Right hindlimb (tissue), 1 donor: ENCODE measurements at regions not wholly inside any gene's neighbourhood (a gene's known extent, or its start where the extent isn't known, plus 50 kb on each side); places are given as distances from the start of the nearest gene placed in this dataset.
"Not testable (repeated sequence)": the region's sequence is repeated elsewhere in the genome, so short reads cannot be mapped to it uniquely, and the experiment has no call there.

Experiments used
- DNase-seq: peaks from one replicate; pipeline ENCODE4 v3.0.0-alpha.2; 2018

GRCh38 chr18:14321217-14321616 is 189.0 kb upstream of the ZNF519 start:
- not testable (repeated sequence) for DNase-seq

DNA sequence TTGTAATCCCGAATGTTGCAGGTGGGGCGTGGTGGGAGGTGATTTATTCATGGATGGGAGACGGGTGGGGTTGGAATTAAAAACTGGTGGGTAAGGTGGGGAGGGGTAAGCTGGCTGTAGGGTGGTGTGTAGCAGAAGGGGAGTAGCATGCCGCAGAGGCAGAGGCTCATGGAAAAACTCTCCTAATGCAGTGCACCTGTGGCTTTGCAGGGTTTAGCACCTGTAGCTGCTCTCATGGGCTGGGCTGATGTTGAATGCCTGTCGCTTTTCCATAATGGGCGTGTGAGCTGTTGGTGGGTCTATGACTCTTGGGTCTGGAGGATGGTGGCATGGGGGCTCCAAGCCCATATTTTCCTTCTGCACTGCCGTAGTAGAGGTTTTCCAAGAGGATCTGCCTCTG is 169.0 kb upstream of the ZNF519 start:
- DNase-seq = not testable (repeated sequence)

- not testable (repeated sequence) for DNase-seq
Observed at GRCh38 chr18:14295081-14295480, 162.8 kb upstream of the ZNF519 start.

- no peak for DNase-seq
Observed at GRCh38 chr18:14285053-14285452, 152.8 kb upstream of the ZNF519 start.

- not testable (repeated sequence) for DNase-seq
Observed at GRCh38 chr18:14275391-14275790, 143.2 kb upstream of the ZNF519 start.

GRCh38 chr18:14265637-14266410 is 133.6 kb upstream of the ZNF519 start:
- not testable (repeated sequence) for DNase-seq

DNA sequence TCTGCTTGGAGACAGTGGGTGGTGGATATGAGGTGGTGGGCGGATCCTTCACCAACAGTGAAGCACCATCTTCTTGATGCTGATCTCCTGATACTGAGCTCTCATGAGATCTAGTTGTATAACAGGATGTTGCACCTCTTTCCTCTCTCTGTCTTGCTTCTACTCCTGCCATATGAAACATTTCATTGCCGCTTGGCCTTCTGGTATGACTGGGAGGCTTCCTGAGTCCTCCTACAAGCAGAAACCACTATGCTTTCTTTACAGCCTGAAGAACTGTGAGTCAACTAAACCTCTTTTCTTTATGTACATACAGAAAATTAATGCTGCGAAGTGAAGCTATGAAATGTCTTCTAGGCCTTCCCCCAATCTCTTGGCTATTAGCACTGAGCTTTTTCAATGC is 130.6 kb upstream of the ZNF519 start:
- not testable (repeated sequence) for DNase-seq

DNA sequence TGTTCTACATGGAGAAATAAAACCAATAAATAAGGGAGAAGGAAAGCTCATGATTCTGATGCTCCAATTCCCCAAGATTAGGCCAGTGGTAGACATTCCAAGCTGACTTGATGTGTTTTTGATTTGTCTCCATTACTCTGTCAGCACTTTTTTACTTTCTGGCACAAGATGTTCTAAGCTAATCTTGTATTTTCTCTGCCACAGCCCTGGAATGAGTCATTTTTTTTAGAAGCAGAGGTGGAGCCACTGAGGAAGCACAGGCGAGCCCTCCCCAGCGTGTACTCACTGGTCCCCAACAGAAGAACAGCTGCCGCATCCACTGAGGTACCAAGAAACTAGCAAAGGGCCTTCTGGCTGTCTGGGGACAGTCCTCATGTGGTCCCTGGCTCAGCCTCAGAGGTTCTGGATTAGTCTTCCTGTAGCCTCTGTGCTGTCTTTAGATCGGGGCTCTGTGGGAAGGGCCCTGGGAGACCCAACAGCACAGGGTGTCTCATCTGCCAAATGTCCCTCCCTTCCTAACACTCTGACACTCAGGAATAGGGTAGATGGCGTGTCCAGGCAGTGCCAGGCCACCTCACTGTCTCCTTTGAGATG is 117.9 kb upstream of the ZNF519 start:
- not testable (repeated sequence) for DNase-seq

GRCh38 chr18:14239224-14239623 is 107.0 kb upstream of the ZNF519 start:
- not testable (repeated sequence) for DNase-seq

- DNase-seq = not testable (repeated sequence)
Observed at GRCh38 chr18:14236356-14237048, 104.3 kb upstream of the ZNF519 start.

- DNase-seq = not testable (repeated sequence)
Observed at GRCh38 chr18:14225286-14225679, 93.0 kb upstream of the ZNF519 start.

DNA sequence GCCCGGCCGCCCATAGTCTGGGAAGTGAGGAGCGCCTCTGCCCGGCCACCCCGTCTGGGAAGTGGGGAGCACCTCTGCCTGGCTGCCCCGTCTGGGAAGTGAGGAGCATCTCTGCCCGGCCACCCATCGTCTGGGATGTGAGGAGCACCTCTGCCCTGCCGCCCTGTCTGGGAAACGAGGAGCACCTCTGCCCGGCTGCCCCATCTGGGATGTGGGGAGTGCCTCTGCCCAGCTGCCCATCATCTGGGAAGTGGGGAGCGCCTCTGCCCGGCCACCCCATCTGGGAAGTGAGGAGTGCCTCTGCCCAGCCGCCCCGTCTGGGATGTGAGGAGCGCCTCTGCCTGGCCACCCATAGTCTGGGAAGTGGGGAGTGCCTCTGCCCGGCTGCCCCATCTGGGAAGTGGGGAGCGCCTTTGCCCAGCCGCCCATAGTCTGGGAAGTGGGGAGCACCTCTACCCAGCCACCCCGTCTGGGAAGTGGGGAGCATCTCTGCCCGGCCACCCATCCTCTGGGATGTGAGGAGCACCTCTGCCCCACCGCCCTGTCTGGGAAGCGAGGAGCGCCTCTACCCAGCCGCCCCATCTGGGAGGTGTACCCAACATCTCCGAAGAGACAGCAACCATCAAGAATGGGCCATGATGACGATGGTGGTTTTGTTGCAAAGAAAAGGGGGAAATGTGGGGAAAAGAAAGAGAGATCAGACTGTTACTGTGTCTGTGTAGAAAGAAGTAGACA is 92.5 kb upstream of the ZNF519 start:
- DNase-seq = not testable (repeated sequence)

DNA sequence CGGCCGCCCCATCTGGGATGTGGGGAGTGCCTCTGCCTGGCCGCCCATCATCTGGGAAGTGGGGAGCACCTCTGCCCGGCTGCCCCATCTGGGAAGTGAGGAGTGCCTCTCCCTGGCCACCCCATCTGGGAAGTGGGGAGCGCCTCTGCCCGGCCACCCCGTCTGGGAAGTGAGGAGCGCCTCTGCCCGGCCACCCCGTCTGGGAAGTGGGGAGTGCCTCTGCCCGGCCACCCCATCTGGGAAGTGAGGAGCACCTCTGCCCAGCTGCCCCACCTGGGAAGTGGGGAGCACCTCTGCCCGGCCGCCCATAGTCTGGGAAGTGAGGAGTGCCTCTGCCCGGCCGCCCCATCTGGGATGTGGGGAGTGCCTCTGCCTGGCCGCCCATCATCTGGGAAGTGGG is 91.7 kb upstream of the ZNF519 start:
- not testable (repeated sequence) for DNase-seq

- not testable (repeated sequence) for DNase-seq
Observed at GRCh38 chr18:14223231-14223822, 91.1 kb upstream of the ZNF519 start.

DNA sequence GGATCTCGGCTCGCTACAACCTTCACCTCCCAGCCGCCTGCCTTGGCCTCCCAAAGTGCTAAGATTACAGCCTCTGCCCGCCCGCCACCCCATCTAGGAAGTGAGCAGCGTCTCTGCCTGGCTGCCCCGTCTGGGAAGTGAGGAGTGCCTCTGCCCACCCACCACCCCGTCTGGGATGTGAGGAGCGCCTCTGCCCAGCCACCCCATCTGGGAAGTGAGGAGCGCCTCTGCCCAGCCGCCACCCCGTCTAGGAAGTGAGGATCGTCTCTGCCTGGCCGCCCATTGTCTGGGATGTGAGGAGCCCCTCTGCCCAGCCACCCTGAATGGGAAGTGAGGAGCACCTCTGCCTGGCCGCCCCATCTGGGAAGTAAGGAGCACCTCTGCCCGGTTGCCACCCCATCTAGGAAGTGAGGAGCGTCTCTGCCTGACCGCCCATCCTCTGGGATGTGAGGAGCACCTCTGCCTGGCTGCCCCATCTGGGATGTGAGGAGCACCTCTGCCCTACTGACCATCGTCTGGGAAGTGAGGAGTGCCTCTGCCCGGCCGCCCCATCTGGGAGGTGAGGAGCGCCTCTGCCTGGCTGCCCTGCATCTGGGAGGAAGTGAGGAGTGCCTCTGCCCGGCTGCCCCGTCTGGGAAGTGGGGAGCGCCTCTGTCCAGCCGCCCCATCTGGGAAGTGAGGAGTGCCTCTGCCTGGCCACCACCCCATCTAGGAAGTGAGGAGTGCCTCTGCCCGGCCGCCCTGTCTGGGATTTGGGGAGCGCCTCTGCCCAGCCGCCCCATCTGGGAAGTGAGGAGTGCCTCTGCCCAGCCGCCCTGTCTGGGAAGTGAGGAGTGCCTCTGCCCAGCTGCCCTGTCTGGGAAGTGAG is 90.4 kb upstream of the ZNF519 start:
- DNase-seq = not testable (repeated sequence)

DNA sequence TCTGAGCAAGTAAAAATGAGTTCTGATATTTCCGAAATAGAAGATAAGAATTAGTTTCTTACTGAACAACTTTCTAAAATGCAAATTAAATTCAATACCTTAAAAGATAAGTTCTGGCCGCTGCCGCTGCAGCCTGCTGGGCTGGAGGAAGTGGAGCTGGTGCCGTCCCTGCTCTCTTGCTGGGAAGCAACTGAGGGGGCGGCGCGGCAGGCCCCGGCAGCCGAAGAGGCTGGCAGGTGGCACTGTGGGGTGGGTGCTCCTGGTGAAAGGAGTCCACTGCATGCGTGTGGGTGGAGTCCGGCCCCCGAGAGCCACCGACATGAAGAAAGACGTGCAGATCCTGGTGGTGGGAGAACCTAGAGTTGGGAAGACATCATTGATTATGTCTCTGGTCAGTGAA is 89.5 kb upstream of the ZNF519 start:
- DNase-seq = no peak

GRCh38 chr18:14215952-14216351 is 83.7 kb upstream of the ZNF519 start:
- not testable (repeated sequence) for DNase-seq

DNA sequence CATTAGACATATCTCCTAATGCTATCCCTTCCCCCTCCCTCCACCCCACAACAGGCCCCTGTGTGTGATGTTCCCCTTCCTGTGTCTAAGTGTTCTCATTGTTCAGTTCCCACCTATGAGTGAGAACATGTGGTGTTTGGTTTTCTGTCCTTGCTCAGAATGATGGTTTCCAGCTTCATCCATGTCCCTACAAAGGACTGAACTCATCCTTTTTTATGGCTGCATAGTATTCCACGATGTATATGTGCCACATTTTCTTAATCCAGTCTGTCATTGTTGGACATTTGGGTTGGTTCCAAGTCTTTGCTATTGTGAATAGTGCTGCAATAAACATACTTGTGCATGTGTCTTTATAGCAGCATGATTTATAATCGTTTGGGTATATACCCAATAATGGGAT is 71.2 kb upstream of the ZNF519 start:
- DNase-seq = not testable (repeated sequence)

DNA sequence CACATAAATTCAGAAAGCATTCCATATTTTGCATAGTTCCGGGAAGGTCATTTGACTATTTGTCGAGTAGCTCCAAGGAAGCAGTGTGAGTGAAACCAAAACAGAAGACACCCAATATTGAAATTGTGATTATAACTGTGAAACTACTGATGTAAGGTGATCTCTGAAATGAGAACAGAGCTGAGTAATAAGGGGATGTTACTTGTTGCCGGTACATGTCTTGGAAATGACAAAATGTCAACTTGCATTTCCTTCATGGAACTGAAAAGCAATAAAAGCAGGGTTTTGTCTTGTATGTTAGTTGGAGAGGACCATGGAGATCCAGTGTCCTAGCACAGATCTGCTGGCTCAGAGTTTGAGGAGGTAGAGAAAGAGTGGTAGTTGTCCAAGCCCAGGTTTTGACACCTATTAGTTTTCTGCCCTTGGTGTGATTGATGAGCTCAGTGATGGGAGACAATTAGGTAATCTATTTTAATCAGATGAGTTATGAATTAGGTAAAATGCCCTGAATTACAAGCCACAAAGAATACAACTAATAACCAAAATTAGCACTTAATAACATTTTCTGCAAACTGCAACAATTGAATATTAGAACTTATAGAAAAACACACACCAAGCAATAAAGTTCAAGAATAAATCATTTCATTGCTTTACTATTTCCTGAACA is 58.7 kb upstream of the ZNF519 start:
- DNase-seq = not testable (repeated sequence)

- DNase-seq = no peak
Observed at GRCh38 chr18:14189858-14190257, 57.6 kb upstream of the ZNF519 start.
